ENCODE measurements at regions not wholly inside any gene's neighbourhood (a gene's known extent, or its start where the extent isn't known, plus 50 kb on each side); places are given as distances from the start of the nearest gene placed in this dataset.
"Not testable (repeated sequence)": the region's sequence is repeated elsewhere in the genome, so short reads cannot be mapped to it uniquely, and the experiment has no call there.

DNA sequence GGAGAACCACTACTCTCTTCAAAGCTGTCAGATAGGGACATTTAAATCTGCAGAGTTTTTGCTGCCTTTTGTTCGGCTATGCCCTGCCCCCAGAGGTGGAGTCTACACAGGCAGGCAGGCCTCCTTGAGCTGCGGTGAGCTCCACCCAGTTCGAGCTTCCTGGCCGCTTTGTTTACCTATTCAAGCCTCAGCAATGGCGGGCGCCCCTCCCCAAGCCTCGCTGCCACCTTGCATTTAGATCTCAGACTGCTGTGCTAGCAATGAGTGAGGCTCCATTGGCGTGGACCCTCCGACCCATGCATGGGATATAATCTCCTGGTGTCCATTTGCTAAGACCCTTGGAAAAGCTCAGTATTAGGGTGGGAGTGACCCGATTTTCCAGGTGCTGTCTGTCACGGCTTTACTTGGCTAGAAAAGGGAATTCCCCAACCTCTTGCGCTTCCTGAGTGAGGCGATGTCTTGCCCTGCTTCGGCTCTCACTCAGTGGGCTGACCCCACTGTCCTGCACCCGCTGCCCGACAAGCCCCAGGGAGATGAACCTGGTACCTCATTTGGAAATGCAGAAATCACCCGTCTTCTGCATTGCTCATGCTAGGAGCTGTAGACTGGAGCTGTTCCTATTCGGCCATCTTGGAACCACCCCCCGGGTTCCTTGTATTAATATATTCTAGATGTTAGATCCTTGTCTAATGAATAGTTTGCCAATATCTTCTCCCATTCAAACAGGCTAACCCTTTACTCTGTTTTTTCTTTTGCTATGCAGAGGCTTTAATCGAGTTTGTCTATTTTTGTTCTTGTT lies 113.8 kb downstream of the COX7C start:
- not testable (repeated sequence) for H3K9me3 ChIP-seq (replicated peaks; ENCODE audit: low read length); H3K4me3 ChIP-seq (ENCODE audit: low read length); H3K27me3 ChIP-seq (ENCODE audit: control insufficient read depth, insufficient read depth, low read length); H3K4me1 ChIP-seq (ENCODE audit: control insufficient read depth, insufficient read depth, low read length); H3K9ac ChIP-seq (ENCODE audit: low read depth, low read length); H3K36me3 ChIP-seq (ENCODE audit: insufficient read depth, low read length); H3K4me2 ChIP-seq (ENCODE audit: low read length)

DNA sequence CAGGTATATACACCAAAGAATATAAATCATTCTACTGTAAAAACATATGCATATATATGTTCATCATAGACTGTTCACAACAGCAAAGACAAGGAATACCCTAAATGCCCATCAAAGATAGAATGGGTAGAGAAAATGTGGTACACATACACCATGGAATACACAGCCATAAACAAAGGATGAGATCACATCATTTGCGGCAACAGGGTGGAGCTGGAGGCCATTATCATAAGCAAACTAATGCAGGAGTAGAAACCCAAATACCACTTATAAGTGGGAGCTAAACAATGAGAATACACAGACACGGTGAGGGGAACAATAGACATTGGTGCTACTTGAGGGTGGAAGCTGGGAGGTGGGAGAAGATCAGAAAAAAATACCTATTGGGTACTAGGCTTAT lies 117.6 kb downstream of the COX7C start:
- no peaks in the 10 kb centered on the region for H3K4me1 ChIP-seq (ENCODE audit: control insufficient read depth, insufficient read depth, low read length)
- no peak overlapping the region for H3K9ac ChIP-seq (ENCODE audit: low read depth, low read length)

DNA sequence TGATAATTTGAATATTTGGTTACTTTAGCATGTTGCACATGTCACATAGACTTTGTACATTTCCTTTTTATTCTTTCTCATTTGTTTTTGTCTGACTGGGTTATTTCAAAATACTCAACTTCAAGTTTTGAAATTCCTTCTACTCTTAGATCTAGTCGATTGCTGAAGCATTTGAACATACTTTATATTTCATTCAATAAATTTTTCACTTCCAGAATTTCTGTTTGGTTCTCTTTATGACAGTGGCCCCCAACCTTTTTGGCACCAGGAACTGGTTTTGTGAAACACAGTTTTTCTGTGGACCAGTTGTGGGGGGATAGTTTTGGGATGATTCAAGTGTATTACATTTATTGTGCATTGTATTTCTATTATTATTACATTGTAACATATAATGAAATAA lies 119.8 kb downstream of the COX7C start:
- H3K4me3 ChIP-seq (ENCODE audit: low read length), result no peak overlapping the region
- H3K9me3 ChIP-seq (replicated peaks; ENCODE audit: low read length), result no peaks in the 10 kb centered on the region
- H3K4me2 ChIP-seq (ENCODE audit: low read length), result no peak overlapping the region
- no peaks in the 10 kb centered on the region for H3K4me1 ChIP-seq (ENCODE audit: control insufficient read depth, insufficient read depth, low read length)
- H3K9ac ChIP-seq (ENCODE audit: low read depth, low read length), result no peak overlapping the region
- H3K36me3 ChIP-seq (ENCODE audit: insufficient read depth, low read length), result no peaks in the 10 kb centered on the region
- no peaks in the 10 kb centered on the region for H3K27me3 ChIP-seq (ENCODE audit: control insufficient read depth, insufficient read depth, low read length)

More for the DNA sequence above, 117.6 kb downstream of the COX7C start:
- Histone ChIP-seq H3K36me3 (ENCODE audit: insufficient read depth, low read length) (no peaks in the 10 kb centered on the region), H3K27me3 (ENCODE audit: control insufficient read depth, insufficient read depth, low read length) (no peaks in the 10 kb centered on the region), H3K9me3 (replicated peaks; ENCODE audit: low read length) (no peaks in the 10 kb centered on the region), H3K4me3 (ENCODE audit: low read length) (no peak overlapping the region), H3K4me2 (ENCODE audit: low read length) (no peak overlapping the region)

DNA sequence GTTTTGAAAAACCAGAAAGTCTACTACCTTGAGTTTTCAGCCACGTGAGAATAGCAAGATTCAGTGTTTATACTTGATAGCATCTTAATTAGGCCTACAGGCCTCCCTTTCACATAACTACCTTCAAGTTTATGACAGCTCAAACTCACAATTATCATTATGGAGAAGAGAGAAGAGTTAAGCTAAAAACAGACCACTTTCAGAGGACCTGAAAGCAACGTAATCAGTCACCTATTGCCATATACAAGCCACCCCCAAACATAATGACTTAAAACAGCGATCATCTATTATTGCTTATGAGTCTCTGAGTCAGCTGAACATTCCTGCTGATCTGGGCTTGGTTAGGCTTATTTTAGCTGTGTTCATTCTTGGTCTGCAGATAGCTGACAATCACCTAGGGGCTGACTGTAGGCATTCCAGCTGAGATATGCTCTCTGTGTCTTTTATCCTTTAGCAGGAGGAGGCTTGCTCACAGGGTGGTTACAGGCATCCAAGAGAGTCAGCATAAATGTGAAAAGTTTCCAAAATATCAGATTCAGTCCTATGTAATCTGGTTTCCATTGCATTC lies 130.9 kb downstream of the COX7C start:
- Histone ChIP-seq H3K4me2 (ENCODE audit: low read length) (no peak overlapping the region), H3K4me1 (ENCODE audit: control insufficient read depth, insufficient read depth, low read length) (no peaks in the 10 kb centered on the region), H3K4me3 (ENCODE audit: low read length) (no peak overlapping the region), H3K9me3 (replicated peaks; ENCODE audit: low read length) (no peaks in the 10 kb centered on the region), H3K36me3 (ENCODE audit: insufficient read depth, low read length) (no peaks in the 10 kb centered on the region), H3K9ac (ENCODE audit: low read depth, low read length) (no peak overlapping the region), H3K27me3 (ENCODE audit: control insufficient read depth, insufficient read depth, low read length) (no peaks in the 10 kb centered on the region)

DNA sequence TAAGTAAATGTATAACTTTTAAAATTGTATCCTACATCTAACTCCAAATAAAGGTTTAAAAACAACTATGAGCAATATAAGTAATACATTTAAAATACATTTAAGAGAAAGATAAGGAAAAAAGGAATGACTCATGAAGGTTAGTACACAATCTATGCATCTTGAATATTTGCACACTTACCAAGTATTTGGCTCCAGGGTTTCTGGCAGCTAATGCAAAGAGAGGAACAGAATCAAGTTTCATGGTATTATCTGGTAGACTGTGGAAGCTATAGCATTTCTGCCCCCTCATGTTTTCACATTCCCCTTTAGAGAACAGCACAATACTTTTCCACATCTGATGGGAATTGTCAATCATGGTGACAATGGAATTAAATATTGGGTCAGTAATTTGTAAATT lies 132.1 kb downstream of the COX7C start:
- Histone ChIP-seq H3K9ac (ENCODE audit: low read depth, low read length) (no peak overlapping the region), H3K4me3 (ENCODE audit: low read length) (no peak overlapping the region), H3K4me2 (ENCODE audit: low read length) (no peak overlapping the region), H3K9me3 (replicated peaks; ENCODE audit: low read length) (no peaks in the 10 kb centered on the region), H3K27me3 (ENCODE audit: control insufficient read depth, insufficient read depth, low read length) (no peaks in the 10 kb centered on the region), H3K36me3 (ENCODE audit: insufficient read depth, low read length) (no peaks in the 10 kb centered on the region), H3K4me1 (ENCODE audit: control insufficient read depth, insufficient read depth, low read length) (no peaks in the 10 kb centered on the region)

DNA sequence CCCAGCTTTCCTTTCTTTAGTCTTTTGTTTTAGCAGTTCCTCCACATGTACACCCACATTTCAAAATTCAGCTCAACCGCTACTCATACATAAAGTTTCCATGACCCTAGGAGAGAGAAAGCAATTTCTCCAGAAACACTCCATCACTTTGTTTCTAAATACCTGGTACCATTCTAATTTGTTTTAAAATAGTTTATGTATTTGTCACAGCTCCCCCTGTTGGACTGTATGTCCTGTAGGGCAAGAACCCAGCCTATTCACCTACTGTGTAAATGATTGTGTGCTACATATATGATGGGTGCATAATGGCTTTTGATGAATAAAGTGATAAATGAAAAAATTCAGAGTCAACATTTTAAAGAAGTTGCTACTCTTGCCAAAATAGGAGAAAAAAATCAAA lies 139.1 kb downstream of the COX7C start:
- H3K36me3 ChIP-seq (ENCODE audit: insufficient read depth, low read length), result no peaks in the 10 kb centered on the region

DNA sequence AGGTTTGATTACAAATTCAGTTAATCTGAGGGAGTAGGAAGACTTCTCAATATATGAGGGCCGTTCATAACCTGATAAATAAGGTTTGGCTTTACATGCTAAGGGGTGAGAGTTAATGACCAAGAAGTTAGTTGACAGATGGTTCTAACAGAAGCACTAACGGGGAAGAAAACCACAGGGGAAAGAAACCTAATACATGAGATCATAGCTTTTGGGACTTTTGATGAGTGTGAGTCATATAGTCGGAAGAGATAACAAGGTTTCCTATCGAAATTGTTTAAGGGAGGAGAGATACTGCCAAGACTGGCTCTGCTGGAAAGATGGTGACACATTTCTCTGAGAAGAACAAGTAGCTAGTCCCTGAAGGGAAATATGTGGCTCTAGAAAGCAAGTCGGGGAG lies 140.1 kb downstream of the COX7C start:
- no peaks in the 10 kb centered on the region for H3K27me3 ChIP-seq (ENCODE audit: control insufficient read depth, insufficient read depth, low read length)
- H3K9ac ChIP-seq (ENCODE audit: low read depth, low read length), result no peak overlapping the region
- no peak overlapping the region for H3K4me3 ChIP-seq (ENCODE audit: low read length)
- no peaks in the 10 kb centered on the region for H3K9me3 ChIP-seq (replicated peaks; ENCODE audit: low read length)
- H3K36me3 ChIP-seq (ENCODE audit: insufficient read depth, low read length), result no peaks in the 10 kb centered on the region
- no peak overlapping the region for H3K4me2 ChIP-seq (ENCODE audit: low read length)
- H3K4me1 ChIP-seq (ENCODE audit: control insufficient read depth, insufficient read depth, low read length), result no peaks in the 10 kb centered on the region

More for the DNA sequence above, 139.1 kb downstream of the COX7C start:
- no peak overlapping the region for H3K4me3 ChIP-seq (ENCODE audit: low read length)
- H3K27me3 ChIP-seq (ENCODE audit: control insufficient read depth, insufficient read depth, low read length), result no peaks in the 10 kb centered on the region
- H3K9me3 ChIP-seq (replicated peaks; ENCODE audit: low read length), result no peaks in the 10 kb centered on the region
- H3K9ac ChIP-seq (ENCODE audit: low read depth, low read length), result no peak overlapping the region
- H3K4me1 ChIP-seq (ENCODE audit: control insufficient read depth, insufficient read depth, low read length), result no peaks in the 10 kb centered on the region
- H3K4me2 ChIP-seq (ENCODE audit: low read length), result no peak overlapping the region

DNA sequence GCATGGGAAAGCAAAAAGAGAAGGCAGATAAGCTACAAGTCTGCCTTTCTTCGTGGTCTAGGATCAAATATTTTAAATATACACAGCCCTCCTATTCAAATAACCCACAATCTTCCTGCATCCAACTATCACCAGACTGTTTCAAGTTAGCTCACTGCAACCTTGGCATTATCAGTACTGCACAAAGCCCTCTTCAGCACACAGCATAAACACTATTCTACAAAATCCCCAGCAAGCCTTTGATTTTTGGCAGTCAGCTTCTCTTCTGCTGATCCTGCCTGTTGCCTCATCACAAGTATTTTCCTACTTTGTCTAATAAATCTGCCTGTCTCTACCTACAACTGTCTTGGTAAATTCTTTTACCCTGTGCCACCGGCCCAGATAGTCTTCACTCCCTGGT lies 142.9 kb downstream of the COX7C start:
- Histone ChIP-seq H3K9ac (ENCODE audit: low read depth, low read length) (no peak overlapping the region), H3K36me3 (ENCODE audit: insufficient read depth, low read length) (no peaks in the 10 kb centered on the region), H3K9me3 (replicated peaks; ENCODE audit: low read length) (no peaks in the 10 kb centered on the region), H3K4me2 (ENCODE audit: low read length) (no peak overlapping the region), H3K4me3 (ENCODE audit: low read length) (no peak overlapping the region), H3K27me3 (ENCODE audit: control insufficient read depth, insufficient read depth, low read length) (no peaks in the 10 kb centered on the region), H3K4me1 (ENCODE audit: control insufficient read depth, insufficient read depth, low read length) (no peaks in the 10 kb centered on the region)

DNA sequence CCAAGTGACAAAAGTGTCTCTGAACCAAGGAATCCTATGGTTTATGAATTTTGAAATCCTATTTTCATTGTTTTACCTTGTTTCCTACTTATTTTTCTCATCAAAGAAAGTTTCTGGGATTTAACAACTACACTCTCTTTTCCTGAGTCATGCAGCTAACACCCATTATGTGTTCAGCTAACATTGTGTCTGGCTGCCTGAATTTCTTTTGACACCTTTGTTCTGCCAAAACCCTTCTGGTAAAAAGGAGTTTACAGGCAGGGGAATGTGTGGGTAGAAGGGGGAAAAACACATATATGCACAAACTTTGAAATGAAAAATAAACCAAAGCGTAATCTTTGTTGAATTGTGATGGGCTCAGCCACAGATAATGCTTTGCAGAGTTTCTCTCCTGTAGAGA lies 146.2 kb downstream of the COX7C start:
- Histone ChIP-seq H3K36me3 (ENCODE audit: insufficient read depth, low read length) (no peaks in the 10 kb centered on the region), H3K27me3 (ENCODE audit: control insufficient read depth, insufficient read depth, low read length) (no peaks in the 10 kb centered on the region), H3K9ac (ENCODE audit: low read depth, low read length) (no peak overlapping the region), H3K9me3 (replicated peaks; ENCODE audit: low read length) (no peaks in the 10 kb centered on the region), H3K4me2 (ENCODE audit: low read length) (no peak overlapping the region), H3K4me3 (ENCODE audit: low read length) (no peak overlapping the region), H3K4me1 (ENCODE audit: control insufficient read depth, insufficient read depth, low read length) (no peaks in the 10 kb centered on the region)

DNA sequence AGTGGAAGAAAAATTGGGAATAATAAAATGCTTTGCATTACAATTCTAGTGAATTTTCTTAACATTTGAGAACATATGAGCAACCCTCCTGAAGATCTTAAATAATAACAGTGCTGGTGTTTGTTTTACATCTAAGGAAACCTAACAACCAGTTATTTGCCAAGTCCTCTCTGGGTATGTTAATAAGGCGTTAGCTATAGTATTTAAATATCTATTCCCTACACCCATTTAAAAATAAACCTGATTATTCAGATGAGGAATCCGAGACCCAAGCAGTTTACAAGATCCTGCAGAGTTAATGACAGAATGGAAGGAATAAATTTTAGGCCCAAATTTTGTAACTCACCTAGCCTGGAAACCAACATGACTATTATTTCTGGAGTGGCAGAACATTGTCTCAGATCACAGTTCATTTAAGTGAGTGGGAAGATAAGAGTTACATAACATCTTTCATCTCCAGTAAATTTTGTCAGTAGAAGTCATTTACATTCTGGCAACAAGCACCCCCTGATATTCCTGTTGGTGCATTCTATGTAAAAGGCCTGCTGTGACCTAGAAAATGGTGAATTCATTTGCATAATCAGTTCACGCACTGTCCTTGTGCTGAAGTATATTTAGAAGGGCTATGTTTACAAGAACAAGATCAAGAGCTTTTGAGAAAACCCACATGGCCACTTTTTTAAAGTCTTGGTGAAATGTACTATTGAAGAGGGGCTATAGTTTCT lies 148.2 kb downstream of the COX7C start:
- no peak overlapping the region for H3K9ac ChIP-seq (ENCODE audit: low read depth, low read length)
- H3K27me3 ChIP-seq (ENCODE audit: control insufficient read depth, insufficient read depth, low read length), result no peaks in the 10 kb centered on the region
- H3K4me3 ChIP-seq (ENCODE audit: low read length), result no peak overlapping the region
- H3K4me1 ChIP-seq (ENCODE audit: control insufficient read depth, insufficient read depth, low read length), result no peaks in the 10 kb centered on the region
- no peaks in the 10 kb centered on the region for H3K36me3 ChIP-seq (ENCODE audit: insufficient read depth, low read length)
- no peaks in the 10 kb centered on the region for H3K9me3 ChIP-seq (replicated peaks; ENCODE audit: low read length)
- no peak overlapping the region for H3K4me2 ChIP-seq (ENCODE audit: low read length)

DNA sequence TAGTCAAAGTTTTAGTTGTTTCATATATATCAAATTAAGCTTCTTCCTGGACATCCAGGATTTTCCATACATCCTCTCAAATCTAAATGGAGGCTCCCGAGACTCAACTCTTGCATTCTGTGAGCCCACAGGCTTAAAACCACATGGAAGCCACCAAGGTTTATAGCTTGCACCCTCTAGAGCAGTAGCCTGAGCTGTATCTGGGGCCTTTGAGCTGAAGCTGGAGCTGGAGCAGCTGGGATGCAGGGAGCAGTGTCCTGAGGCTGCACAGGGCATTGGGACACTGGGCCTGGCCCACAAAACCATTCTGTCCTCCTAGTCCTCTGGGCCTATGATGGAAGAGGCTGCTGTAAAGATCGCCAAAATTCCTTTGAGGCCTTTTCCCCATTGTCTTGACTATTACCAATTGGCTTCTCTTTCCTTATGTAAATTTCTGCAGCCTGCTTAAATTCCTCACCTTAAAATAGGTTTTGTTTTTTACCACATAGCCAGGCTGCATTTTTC lies 151.0 kb downstream of the COX7C start:
- H3K9me3 ChIP-seq (replicated peaks; ENCODE audit: low read length), result no peaks in the 10 kb centered on the region
- no peak overlapping the region for H3K4me3 ChIP-seq (ENCODE audit: low read length)
- H3K9ac ChIP-seq (ENCODE audit: low read depth, low read length), result no peak overlapping the region

More for the DNA sequence above, 151.0 kb downstream of the COX7C start:
- Histone ChIP-seq H3K4me2 (ENCODE audit: low read length) (no peak overlapping the region), H3K36me3 (ENCODE audit: insufficient read depth, low read length) (no peaks in the 10 kb centered on the region), H3K4me1 (ENCODE audit: control insufficient read depth, insufficient read depth, low read length) (no peaks in the 10 kb centered on the region), H3K27me3 (ENCODE audit: control insufficient read depth, insufficient read depth, low read length) (no peaks in the 10 kb centered on the region)

All from skeletal muscle satellite cell (primary cell).